Activated T-cell treated with anti-CD3 and anti-CD28 coated beads, Interleukin-2, amount 50 U/mL, for 1 hour (primary cell): ENCODE measurements at regions not wholly inside any gene's neighbourhood (a gene's known extent, or its start where the extent isn't known, plus 50 kb on each side); places are given as distances from the start of the nearest gene placed in this dataset.
"Not testable (repeated sequence)": the region's sequence is repeated elsewhere in the genome, so short reads cannot be mapped to it uniquely, and the experiment has no call there.

Source experiments
- DNase-seq: peaks from one replicate; pipeline ENCODE4 v3.0.0-alpha.2; 2020

GRCh38 chr5:124206540-124206939 is 539.9 kb downstream of the ZNF608 start:
- DNase-seq: no peak

GRCh38 chr5:124203303-124203702 is 543.1 kb downstream of the ZNF608 start:
- DNase-seq: no peak

GRCh38 chr5:124200381-124200780 is 546.1 kb downstream of the ZNF608 start:
- DNase-seq: no peak

GRCh38 chr5:124199893-124200292 is 546.5 kb downstream of the ZNF608 start:
- no peak for DNase-seq

GRCh38 chr5:124195411-124195810 is 551.0 kb downstream of the ZNF608 start:
- DNase-seq: no peak

- no peak for DNase-seq
Observed at GRCh38 chr5:124194282-124194681, 552.2 kb downstream of the ZNF608 start.

- DNase-seq: no peak
Observed at GRCh38 chr5:124193371-124193789, 553.1 kb downstream of the ZNF608 start.

- no peak for DNase-seq
Observed at GRCh38 chr5:124192716-124193115, 553.7 kb downstream of the ZNF608 start.

GRCh38 chr5:124185716-124186115 is 560.7 kb downstream of the ZNF608 start:
- DNase-seq: no peak

- DNase-seq: no peak
Observed at GRCh38 chr5:124182133-124182532, 564.3 kb downstream of the ZNF608 start.

- DNase-seq: no peak
Observed at GRCh38 chr5:124180875-124181461, 565.5 kb downstream of the ZNF608 start.

GRCh38 chr5:124180299-124180874 is 566.1 kb downstream of the ZNF608 start:
- no peak for DNase-seq

GRCh38 chr5:124179819-124180218 is 566.6 kb downstream of the ZNF608 start:
- no peak for DNase-seq

GRCh38 chr5:124178050-124178449 is 568.4 kb downstream of the ZNF608 start:
- DNase-seq: no peak

- no peak for DNase-seq
Observed at GRCh38 chr5:124176692-124177091, 569.7 kb downstream of the ZNF608 start.

GRCh38 chr5:124173386-124173785 is 573.1 kb downstream of the ZNF608 start:
- no peak for DNase-seq

- no peak for DNase-seq
Observed at GRCh38 chr5:124172389-124173003, 573.9 kb downstream of the ZNF608 start.

- DNase-seq: not testable (repeated sequence)
Observed at GRCh38 chr5:124168093-124168492, 578.3 kb downstream of the ZNF608 start.

- DNase-seq: no peak
Observed at GRCh38 chr5:124162767-124163532, 583.5 kb downstream of the ZNF608 start.

GRCh38 chr5:124161266-124161665 is 585.2 kb downstream of the ZNF608 start:
- DNase-seq: no peak

GRCh38 chr5:124160265-124160664 is 586.2 kb downstream of the ZNF608 start:
- DNase-seq: no peak

- no peak for DNase-seq
Observed at GRCh38 chr5:124157320-124157719, 589.1 kb downstream of the ZNF608 start.

- no peak for DNase-seq
Observed at GRCh38 chr5:124156415-124156996, 589.9 kb downstream of the ZNF608 start.
